ENCODE measurements at regions not wholly inside any gene's neighbourhood (a gene's known extent, or its start where the extent isn't known, plus 50 kb on each side); places are given as distances from the start of the nearest gene placed in this dataset.

- DNase-seq = peak; percentile 40
Measured at GRCh38 chr20:50366270-50367103, 143.7 kb upstream of the PTPN1 start.

GRCh38 chr20:50367104-50367674, 143.0 kb upstream of the PTPN1 start:
- no peak for DNase-seq

- no peak for DNase-seq
Measured at GRCh38 chr20:50367739-50368375, 142.3 kb upstream of the PTPN1 start.

GRCh38 chr20:50368386-50368785, 141.8 kb upstream of the PTPN1 start:
- DNase-seq = no peak

GRCh38 chr20:50368813-50369224, 141.4 kb upstream of the PTPN1 start:
- DNase-seq = no peak

- no peak for DNase-seq
Measured at GRCh38 chr20:50369225-50370035, 140.8 kb upstream of the PTPN1 start.

- no peak for DNase-seq
Measured at GRCh38 chr20:50370036-50370566, 140.1 kb upstream of the PTPN1 start.

- no peak for DNase-seq
Measured at GRCh38 chr20:50371878-50372769, 138.1 kb upstream of the PTPN1 start.

- DNase-seq = no peak
Measured at GRCh38 chr20:50372770-50373088, 137.5 kb upstream of the PTPN1 start.

GRCh38 chr20:50373674-50374286, 136.4 kb upstream of the PTPN1 start:
- DNase-seq = no peak

GRCh38 chr20:50374541-50375078, 135.6 kb upstream of the PTPN1 start:
- DNase-seq = no peak

GRCh38 chr20:50376179-50376887, 133.8 kb upstream of the PTPN1 start:
- DNase-seq = no peak

GRCh38 chr20:50376888-50377459, 133.2 kb upstream of the PTPN1 start:
- DNase-seq = no peak

GRCh38 chr20:50378170-50379000, 131.8 kb upstream of the PTPN1 start:
- no peak for DNase-seq

GRCh38 chr20:50379049-50379990, 130.9 kb upstream of the PTPN1 start:
- no peak for DNase-seq

GRCh38 chr20:50379991-50380696, 130.0 kb upstream of the PTPN1 start:
- DNase-seq = no peak

- no peak for DNase-seq
Measured at GRCh38 chr20:50380697-50381040, 129.5 kb upstream of the PTPN1 start.
